Testis (tissue), 2 donors: ENCODE measurements at regions not wholly inside any gene's neighbourhood (a gene's known extent, or its start where the extent isn't known, plus 50 kb on each side); places are given as distances from the start of the nearest gene placed in this dataset.

Source experiments
- DNase-seq: peaks from one replicate; pipeline ENCODE4 v3.0.0-alpha.2; 2019
- H3K27ac ChIP-seq, 2 donors: fragments of 200-600 bp; sonication (generic); one replicate each; pipeline ENCODE4 v1.5.1; 2019
- H3K27me3 ChIP-seq: fragments of 200-600 bp; sonication (generic); one replicate; pipeline ENCODE4 v1.5.1; 2019
- H3K36me3 ChIP-seq: fragments of 200-600 bp; sonication (generic); one replicate; pipeline ENCODE4 v1.5.1; 2017; ENCODE audit warnings: low read depth; ENCODE audit errors: missing control alignments
- H3K4me1 ChIP-seq: fragments of 200-600 bp; sonication (generic); one replicate; pipeline ENCODE4 v1.5.1; 2019
- H3K4me3 ChIP-seq, 2 donors: fragments of 200-600 bp; sonication (generic); one replicate each; pipeline ENCODE4 v1.5.1; 2017 to 2019
- H3K9me3 ChIP-seq: fragments of 200-600 bp; sonication (generic); one replicate; pipeline ENCODE4 v1.5.1; 2017
- CTCF ChIP-seq, 3 experiments: fragments of 450-650 bp in 2 of 3; fragments of 200-600 bp in 1 of 3; sonication (generic) in 1 of 3; IDR thresholded peaks; one replicate each; pipeline ENCODE4 v1.5.1; 2016 to 2019; ENCODE audit warnings: antibody characterized with exemption in 3 of 3, mild to moderate bottlenecking in 2 of 3, moderate library complexity in 1 of 3
- POLR2A ChIP-seq: fragments of 450-650 bp; IDR thresholded peaks from one replicate; pipeline ENCODE4 v1.6.1; 2017; ENCODE audit warnings: antibody characterized with exemption, mild to moderate bottlenecking, moderate library complexity
- WGBS, 2 donors: methylation state at CpG; one replicate each; pipeline ENCODE4 v1.1.5; 2018; 5-methylcytosine and 5-hydroxymethylcytosine counted together
- intact Hi-C: fragments of 100-400 bp; cut with DNase I; formaldehyde crosslinking; loops from one replicate; pipeline ENCODE4 v1.15.1; 2023; ENCODE audit warnings: low total_unique reads

DNA sequence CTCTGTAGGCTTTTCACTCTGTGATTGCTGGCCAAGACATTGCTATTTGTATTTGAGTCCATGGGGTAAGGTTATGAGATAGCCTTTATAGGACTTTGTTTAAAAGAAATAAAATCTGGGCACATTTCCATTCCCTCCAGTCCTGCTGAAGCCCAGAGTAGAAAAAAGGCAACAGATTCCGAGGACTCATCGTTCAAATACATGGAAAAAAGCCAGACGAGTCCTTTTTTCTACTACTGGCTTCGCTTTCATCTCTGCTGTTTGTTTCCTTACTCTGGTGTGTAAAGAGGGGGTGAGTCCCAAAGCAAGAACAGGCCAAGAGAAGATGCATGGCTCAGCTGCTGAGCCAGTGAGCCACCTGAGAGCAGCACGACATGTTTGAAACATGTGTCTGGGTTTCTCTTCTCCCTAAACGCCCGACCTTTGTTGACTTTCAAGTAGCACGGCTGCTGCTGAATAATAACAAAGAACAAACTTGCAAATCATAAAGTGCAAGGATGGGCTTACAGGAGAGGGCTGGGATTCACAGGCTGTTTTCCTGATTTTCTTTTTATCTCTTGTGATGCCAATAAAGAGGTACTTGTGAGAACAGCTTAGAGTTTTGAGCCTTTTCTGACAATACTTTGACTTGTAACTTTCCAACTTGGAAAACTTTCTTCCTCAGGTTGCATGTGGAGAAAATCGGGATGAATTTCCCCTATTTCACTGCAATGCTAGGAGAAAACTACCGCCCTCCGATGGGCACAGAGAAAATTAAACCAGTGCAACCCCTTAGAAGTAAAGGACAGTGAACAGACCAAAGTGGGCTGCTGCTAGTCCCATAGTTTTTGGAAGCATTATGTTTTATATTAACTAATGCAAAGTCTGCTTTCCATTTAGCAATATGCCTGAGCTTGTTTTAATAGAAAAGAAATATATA lies 195.2 kb upstream of the RAG2 start:
- Histone ChIP-seq H3K4me3 (no peak overlapping the region), H3K9me3 (no peaks in the 10 kb centered on the region), H3K27me3 (no peaks in the 10 kb centered on the region), H3K27ac (no peak overlapping the region), H3K4me1 (no peaks in the 10 kb centered on the region), H3K36me3 (no peaks in the 10 kb centered on the region)
- no peak for DNase-seq
- intact Hi-C loops = no loop called here
- TF ChIP-seq CTCF (IDR thresholded peaks at IDR 0.05) (no peak), POLR2A (no peak)
- WGBS, 2 donors = 30 to 36% methylated on average over 11 of the region's 11 CpGs

DNA sequence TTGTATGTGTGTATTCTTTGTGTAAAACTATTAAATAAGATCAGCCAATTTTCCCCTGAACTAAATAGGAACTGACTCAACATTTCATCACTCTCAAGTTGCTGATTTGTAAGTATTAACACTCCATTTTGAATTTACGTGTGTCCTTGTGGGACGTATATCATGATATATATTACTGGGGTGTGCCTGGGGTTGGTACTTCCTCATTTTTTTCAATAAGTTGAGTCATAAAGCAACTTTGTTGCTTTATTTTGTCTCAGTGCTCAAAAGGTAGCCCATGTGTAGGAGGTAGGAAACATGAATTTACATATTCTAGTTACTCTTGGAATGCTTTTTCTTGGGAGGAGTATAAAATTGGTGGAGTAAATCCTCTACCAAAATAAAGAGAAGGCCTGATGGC lies 193.9 kb upstream of the RAG2 start:
- H3K27me3 ChIP-seq = no peaks in the 10 kb centered on the region
- no peaks in the 10 kb centered on the region for H3K36me3 ChIP-seq
- no peak for TF ChIP-seq POLR2A
- no peak for TF ChIP-seq CTCF (IDR thresholded peaks at IDR 0.05)
- WGBS, 2 donors = 85 to 86% methylated on average over 2 of the region's 2 CpGs
- H3K9me3 ChIP-seq = no peaks in the 10 kb centered on the region
- no peak for DNase-seq
- no peak overlapping the region for H3K4me3 ChIP-seq
- no peak overlapping the region for H3K27ac ChIP-seq
- no peaks in the 10 kb centered on the region for H3K4me1 ChIP-seq
- intact Hi-C loops = no loop called here

GRCh38 chr11:36790526-36790925 lies 192.5 kb upstream of the RAG2 start:
- no peak overlapping the region for H3K27ac ChIP-seq
- no peaks in the 10 kb centered on the region for H3K4me1 ChIP-seq
- TF ChIP-seq POLR2A (no peak), CTCF (IDR thresholded peaks at IDR 0.05) (no peak)
- H3K4me3 ChIP-seq = no peak overlapping the region
- DNase-seq = no peak
- no peaks in the 10 kb centered on the region for H3K9me3 ChIP-seq
- intact Hi-C loops = no loop called here
- no peaks in the 10 kb centered on the region for H3K27me3 ChIP-seq
- WGBS, 2 donors = 77 to 83% methylated on average over 3 of the region's 3 CpGs
- H3K36me3 ChIP-seq = no peaks in the 10 kb centered on the region

DNA sequence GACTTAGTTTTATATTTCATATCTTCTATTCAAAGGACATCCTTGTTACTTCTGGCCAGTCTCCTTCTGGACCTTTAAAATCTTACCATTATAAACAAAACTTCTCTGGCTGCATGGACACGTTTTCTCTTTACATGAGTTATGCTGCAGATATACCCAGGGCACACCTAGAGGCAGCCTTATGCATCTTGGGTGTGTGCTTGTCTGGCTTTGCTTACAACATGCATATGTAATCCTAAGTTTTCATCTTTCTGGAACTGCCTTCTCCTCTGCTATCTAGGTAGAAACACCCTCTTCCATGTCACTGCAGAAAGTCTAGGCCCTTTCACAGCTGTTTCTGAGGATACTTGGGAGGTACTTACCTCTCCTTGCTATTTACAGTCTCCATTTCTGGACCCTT lies 185.8 kb upstream of the RAG2 start:
- Histone ChIP-seq H3K4me3 (no peak overlapping the region), H3K27ac (no peak overlapping the region), H3K4me1 (no peaks in the 10 kb centered on the region), H3K27me3 (no peaks in the 10 kb centered on the region), H3K9me3 (no peaks in the 10 kb centered on the region), H3K36me3 (no peaks in the 10 kb centered on the region)
- DNase-seq = no peak
- TF ChIP-seq CTCF (IDR thresholded peaks at IDR 0.05) (no peak), POLR2A (no peak)
- 63 to 65% methylated on average over 1 of the region's 1 CpG for WGBS, 2 donors
- intact Hi-C loops = no loop called here

DNA sequence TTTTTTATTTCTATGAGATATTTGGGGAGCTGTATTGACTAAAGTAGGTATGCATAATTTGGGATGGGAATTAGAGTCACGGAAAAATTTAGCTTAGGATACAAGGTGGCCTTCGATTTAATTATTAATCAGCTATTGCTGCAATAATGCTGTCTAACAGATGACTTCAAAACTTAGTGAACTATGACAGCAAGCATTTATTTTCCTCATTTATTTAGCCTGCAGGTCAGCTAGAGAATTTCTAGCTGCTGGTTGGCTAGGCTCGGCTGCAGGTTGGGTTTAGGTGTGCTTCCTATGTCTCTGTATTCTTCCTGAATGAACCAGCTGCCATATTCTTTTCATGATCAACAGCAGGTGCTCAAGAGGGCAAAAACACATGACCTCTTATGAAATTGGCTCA lies 181.8 kb upstream of the RAG2 start:
- H3K9me3 ChIP-seq = no peaks in the 10 kb centered on the region
- no peaks in the 10 kb centered on the region for H3K27me3 ChIP-seq
- no peaks in the 10 kb centered on the region for H3K36me3 ChIP-seq
- TF ChIP-seq POLR2A (no peak), CTCF (IDR thresholded peaks at IDR 0.05) (no peak)
- H3K4me3 ChIP-seq = no peak overlapping the region
- no peaks in the 10 kb centered on the region for H3K4me1 ChIP-seq
- WGBS, 2 donors = 89 to 92% methylated on average over 3 of the region's 3 CpGs
- DNase-seq = no peak
- no peak overlapping the region for H3K27ac ChIP-seq
- intact Hi-C loops = no loop called here
